ENCODE measurements at regions not wholly inside any gene's neighbourhood (a gene's known extent, or its start where the extent isn't known, plus 50 kb on each side); places are given as distances from the start of the nearest gene placed in this dataset.

DNA sequence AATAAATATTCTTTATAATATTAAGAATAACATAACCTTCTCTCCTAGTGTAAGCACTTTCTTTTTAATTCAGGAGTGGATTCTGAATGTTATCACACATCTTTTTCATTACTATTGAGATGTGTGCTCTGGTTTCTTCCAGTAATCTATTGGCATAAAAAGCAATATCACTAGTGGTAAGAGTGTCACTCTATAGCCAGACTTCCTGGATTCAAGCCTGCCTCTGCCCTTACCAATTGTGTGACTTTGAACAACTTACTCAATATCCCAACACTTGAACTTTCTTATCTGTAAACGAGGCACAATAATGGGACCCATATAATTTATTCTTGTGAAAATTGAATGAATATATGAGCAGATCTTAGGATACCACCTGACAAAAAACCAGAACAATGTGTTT, 71.0 kb downstream of the SEM1 start:
- ATAC-seq (no peak), DNase-seq (no peak)

DNA sequence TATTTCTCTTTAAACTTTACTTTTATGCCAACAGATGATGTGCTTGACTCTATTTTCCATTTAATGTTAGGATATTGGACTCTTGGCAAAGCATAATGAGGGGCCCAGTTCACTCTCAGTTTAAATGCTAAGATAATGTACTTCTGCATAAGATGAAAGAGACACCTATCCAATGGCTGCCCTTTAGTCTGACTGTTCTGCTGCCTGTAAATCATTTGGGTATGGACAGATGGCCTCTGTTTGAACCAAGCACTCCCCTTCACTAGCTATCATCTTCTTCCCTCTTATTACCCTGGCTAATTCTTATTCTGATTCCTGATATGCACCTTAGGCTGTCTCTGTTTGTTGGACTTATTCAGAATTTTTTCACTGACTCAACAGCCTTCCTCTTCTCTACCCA, 72.1 kb downstream of the SEM1 start:
- no peak for DNase-seq
- no peak for ATAC-seq

- DNase-seq (no peak), ATAC-seq (no peak)
Observed at GRCh38 chr7:96636979-96637378, 72.7 kb downstream of the SEM1 start.

DNA sequence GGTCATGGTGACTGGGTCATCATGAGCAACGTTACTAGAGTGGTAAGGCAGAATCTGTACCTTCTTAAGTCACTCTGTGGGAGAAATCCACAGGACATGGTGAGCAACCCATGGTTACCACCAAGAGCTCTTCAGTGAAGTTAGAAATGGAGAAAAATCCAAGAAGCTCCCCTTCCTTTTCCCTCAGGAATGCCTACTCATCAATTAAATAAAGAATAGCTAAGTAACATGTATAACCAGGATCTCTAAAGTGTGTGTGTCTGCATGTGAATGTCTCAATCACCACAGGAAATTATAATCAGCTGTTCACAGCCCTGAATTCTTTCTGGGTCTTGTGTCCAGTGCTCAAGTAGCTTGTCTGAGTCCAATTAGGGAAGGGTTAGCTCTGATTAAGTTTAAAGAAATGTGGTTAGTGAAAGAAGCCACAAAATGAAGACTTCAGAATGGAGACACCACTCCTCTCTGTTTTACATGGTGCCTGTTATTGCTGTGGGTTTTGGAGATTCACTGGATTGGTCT, 73.2 kb downstream of the SEM1 start:
- DNase-seq = no peak
- ATAC-seq = no peak

- no peak for DNase-seq
- ATAC-seq = no peak
Observed at GRCh38 chr7:96629884-96630283, 79.8 kb downstream of the SEM1 start.

DNA sequence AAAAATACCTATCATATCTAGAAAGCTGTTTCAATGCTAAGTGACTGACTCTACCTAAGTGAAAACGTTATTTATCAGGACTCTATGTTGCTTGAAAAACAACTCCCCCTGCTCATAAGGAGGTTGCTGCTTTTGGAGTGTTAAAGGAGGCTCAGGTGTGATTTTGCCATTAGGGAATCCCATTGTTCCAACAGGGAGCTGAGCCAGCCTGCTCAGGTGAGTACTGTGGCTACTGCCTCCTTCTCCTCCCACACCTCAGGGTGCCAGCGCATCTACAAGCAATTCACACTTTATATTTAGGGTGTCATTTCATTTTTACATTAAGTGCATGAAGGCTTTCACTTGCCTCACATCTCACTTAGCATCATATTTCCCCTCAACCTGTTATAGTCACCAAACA, 84.7 kb downstream of the SEM1 start:
- DNase-seq = no peak
- no peak for ATAC-seq

DNA sequence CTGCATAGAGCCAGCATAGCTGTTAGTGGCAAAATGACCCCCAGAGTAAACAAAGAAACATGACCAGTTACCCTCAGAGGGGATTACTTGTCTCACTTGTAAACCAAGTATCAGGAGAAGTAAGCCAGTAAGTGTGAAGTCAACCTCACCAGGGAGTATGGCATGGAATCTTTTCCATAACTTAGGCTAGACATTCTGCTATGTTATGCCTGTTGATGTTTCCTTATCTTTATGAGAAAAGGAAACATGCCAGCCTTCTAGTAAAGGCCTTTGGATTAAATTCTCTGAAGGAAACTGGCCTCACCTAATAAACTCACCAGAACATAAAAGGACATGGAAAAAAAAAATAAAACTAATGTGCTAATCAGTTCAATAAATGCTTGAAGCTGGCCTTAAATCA, 87.7 kb downstream of the SEM1 start:
- no peak for ATAC-seq
- no peak for DNase-seq

GRCh38 chr7:96614154-96614867, 95.3 kb downstream of the SEM1 start:
- DNase-seq (no peak), ATAC-seq (no peak)

DNA sequence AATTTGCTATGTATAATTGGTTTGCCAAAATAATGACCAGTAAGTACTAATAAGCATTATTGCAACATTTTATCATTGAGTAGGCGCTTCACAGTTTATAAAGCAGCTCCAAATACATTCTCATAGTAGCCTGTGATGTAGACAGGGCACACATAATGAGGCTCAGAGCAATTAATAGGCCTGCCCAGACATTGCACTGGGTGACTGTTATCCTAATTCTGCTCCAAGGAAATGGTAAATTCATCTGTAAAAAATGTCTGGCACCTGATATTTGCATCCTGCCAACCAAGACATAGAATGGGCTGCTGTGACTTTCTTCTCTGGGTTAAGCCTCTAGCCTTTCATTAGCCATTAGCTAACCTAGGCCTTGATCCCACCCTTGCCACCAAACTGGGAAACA, 97.6 kb downstream of the SEM1 start:
- no peak for ATAC-seq
- no peak for DNase-seq

DNA sequence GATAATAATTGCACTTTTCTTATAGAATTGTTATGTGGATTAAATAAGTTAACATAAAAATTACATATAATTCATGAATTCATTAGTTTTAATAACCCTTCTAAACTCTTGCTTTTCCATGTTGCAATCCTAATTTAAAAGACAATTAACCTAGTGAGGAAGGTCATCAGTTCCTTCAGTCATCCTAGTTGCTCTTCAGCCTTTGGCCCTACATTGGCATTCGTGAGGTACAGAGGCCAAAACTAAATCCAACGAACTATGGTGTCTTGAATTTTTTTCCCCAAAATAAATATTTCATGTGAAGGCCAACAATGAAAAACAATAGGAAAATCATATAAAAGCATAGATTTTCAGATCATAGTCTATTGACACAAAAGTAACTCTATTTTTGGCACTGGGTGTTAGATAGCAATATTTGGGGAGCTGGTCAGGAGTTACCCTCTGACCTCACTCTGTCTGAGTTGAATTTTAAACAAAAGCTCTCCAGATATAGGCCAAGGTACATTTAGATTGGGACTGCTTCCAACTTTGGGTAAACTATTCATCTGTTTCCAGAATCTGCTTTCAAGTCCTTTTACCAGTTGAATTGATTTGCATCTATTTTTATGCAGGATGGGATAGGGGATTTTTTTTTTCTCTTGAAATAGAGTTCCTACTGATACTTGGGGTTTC, 104.5 kb downstream of the SEM1 start:
- no peak for ATAC-seq
- DNase-seq = no peak

GRCh38 chr7:96599288-96599936, 110.2 kb downstream of the SEM1 start:
- ATAC-seq (no peak), DNase-seq (no peak)

GRCh38 chr7:96598421-96598820, 111.2 kb downstream of the SEM1 start:
- DNase-seq = no peak
- ATAC-seq = no peak

DNA sequence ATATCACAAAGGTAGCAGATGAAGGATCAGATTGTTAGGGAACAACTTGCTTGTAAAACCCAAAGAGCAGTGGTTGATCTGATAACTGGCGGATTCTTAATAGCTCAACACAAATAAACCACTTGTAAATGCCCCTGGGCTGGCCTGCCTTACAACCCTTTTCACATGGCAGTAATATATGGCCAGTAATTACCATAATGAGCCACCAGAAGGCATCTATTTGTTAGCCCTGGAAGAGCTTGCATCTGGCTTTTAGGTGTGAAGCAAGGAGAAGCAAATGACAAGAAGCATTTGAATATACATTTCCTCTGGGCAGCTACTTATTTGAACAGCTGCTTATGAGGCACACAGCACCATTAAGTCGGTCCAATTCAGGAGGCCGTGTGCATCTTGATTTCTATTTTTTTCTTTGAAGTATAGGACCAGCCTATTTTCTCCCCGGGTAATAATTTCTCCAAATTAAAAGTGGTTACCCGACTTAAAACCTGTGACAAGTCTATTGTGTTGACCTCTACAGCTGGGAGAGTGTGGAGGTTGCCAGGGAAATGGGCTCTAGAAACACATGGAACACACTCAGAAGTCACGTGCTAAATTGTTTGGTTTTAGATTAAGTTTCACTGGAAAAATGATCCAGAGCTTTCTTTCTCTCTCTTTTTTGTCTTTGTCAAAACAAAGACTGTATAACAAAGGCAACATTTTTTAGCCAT, 113.4 kb downstream of the SEM1 start:
- no peak for DNase-seq
- no peak for ATAC-seq

- DNase-seq = no peak
Observed at GRCh38 chr7:96591900-96592676, 117.6 kb downstream of the SEM1 start.

GRCh38 chr7:96591159-96591899, 118.3 kb downstream of the SEM1 start:
- ATAC-seq = no peak

More at GRCh38 chr7:96591900-96592676, 117.6 kb downstream of the SEM1 start:
- ATAC-seq = no peak

GRCh38 chr7:96589038-96589437, 120.6 kb downstream of the SEM1 start:
- no peak for DNase-seq
- no peak for ATAC-seq

More at GRCh38 chr7:96591159-96591899, 118.3 kb downstream of the SEM1 start:
- DNase-seq = no peak

GRCh38 chr7:96579119-96579518, 130.5 kb downstream of the SEM1 start:
- ATAC-seq (no peak), DNase-seq (no peak)

- DNase-seq (no peak), ATAC-seq (no peak)
Observed at GRCh38 chr7:96578606-96579005, 131.0 kb downstream of the SEM1 start.

DNA sequence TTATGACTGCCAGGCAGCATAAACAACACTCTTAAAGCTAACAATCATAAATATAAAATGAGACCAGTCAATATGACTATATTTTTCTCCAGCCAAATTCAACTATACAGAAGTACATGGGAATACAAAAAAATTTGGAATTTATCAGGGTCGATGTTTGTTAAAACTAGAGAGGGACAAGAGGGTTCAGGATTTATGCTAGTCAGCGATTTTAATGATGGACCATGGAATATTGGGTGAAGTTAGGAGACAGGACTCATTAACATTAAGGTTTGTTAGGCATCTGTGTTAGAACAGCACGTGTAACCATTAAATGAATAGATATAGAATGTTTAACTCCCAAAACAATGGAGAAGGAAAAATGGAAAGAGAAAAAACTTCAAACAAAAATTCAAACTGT, 146.2 kb downstream of the SEM1 start:
- DNase-seq = no peak
- ATAC-seq = no peak

DNA sequence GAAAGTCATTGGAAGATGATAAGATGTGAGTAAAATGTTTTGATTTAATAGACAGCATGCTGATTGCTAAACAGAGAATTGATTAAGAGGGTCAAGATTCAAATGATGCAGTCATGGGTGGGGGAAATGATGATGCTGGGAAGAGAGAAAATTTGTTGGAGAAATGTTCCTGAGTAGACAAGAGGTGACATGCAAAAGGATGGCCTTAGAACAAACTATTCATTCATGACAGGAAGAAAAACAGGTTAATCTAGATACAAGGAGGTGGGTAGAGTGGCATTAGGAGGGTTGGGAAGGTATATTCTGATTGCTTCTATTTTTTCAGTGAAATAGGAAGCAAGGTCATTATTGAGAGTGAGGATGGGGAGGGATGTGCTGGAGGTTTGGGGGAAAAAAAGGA, 146.7 kb downstream of the SEM1 start:
- DNase-seq (no peak), ATAC-seq (no peak)

DNA sequence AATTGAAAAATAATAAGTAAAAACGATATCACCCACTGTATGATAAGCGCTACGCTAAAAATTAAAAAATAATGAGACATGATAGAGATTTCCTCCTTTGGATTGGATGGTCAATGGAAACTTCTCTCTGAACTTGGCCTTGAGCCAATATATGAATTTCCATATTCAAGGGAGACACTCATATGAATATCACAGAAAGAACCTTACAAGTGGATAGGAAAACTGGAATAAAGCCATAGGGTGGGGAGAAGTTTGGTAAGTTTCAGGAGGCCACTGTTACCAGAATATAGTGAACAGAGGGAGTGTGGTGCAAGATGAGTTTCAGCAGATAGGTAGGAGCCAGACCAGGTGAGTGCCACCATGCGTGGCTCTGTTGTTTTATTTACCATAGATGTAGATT, 147.2 kb downstream of the SEM1 start:
- DNase-seq (no peak), ATAC-seq (no peak)

Data from stimulated activated naive CD8-positive, alpha-beta T cell treated with anti-CD3 and anti-CD28 coated beads, Interleukin-15, Interleukin-2, amounts not matched to agents 100 U/mL and 50 U/mL, for 24 hours (primary cell).